ENCODE measurements at regions not wholly inside any gene's neighbourhood (a gene's known extent, or its start where the extent isn't known, plus 50 kb on each side); places are given as distances from the start of the nearest gene placed in this dataset.

- no peak overlapping the region for H3K27ac ChIP-seq
- DNase-seq (ENCODE audit: low read depth, low spot score), result no peak
Measured at GRCh38 chr20:7294816-7295360, 527.4 kb downstream of the BMP2 start.

- peak overlapping the region; percentile 56 for H3K27ac ChIP-seq
Measured at GRCh38 chr20:7301807-7302206, 534.3 kb downstream of the BMP2 start.

GRCh38 chr20:7302250-7302649 lies 534.8 kb downstream of the BMP2 start:
- no peak for DNase-seq (ENCODE audit: low read depth, low spot score)
- peak overlapping the region; percentile 56 for H3K27ac ChIP-seq

More at GRCh38 chr20:7301807-7302206, 534.3 kb downstream of the BMP2 start:
- DNase-seq (ENCODE audit: low read depth, low spot score), result no peak

- no peak for DNase-seq (ENCODE audit: low read depth, low spot score)
- no peak overlapping the region for H3K27ac ChIP-seq
Measured at GRCh38 chr20:7305976-7306375, 538.5 kb downstream of the BMP2 start.

GRCh38 chr20:7308163-7308562 lies 540.7 kb downstream of the BMP2 start:
- peak overlapping the region; percentile 64 for H3K27ac ChIP-seq
- peak; percentile 76 for DNase-seq (ENCODE audit: low read depth, low spot score)

- DNase-seq (ENCODE audit: low read depth, low spot score), result no peak
- H3K27ac ChIP-seq, result peak overlapping the region; percentile 0
Measured at GRCh38 chr20:7313047-7313446, 545.6 kb downstream of the BMP2 start.

- no peak for DNase-seq (ENCODE audit: low read depth, low spot score)
- no peak overlapping the region for H3K27ac ChIP-seq
Measured at GRCh38 chr20:7323957-7324356, 556.5 kb downstream of the BMP2 start.

GRCh38 chr20:7327810-7328209 lies 560.3 kb downstream of the BMP2 start:
- DNase-seq (ENCODE audit: low read depth, low spot score), result no peak
- peak overlapping the region; percentile 44 for H3K27ac ChIP-seq

- no peak overlapping the region for H3K27ac ChIP-seq
- DNase-seq (ENCODE audit: low read depth, low spot score), result no peak
Measured at GRCh38 chr20:7330850-7331249, 563.4 kb downstream of the BMP2 start.

- H3K27ac ChIP-seq, result no peak overlapping the region
Measured at GRCh38 chr20:7332169-7332568, 564.7 kb downstream of the BMP2 start.

GRCh38 chr20:7333841-7334240 lies 566.4 kb downstream of the BMP2 start:
- peak overlapping the region; percentile 36 for H3K27ac ChIP-seq
- no peak for DNase-seq (ENCODE audit: low read depth, low spot score)

More at GRCh38 chr20:7332169-7332568, 564.7 kb downstream of the BMP2 start:
- no peak for DNase-seq (ENCODE audit: low read depth, low spot score)

- peak; percentile 10 for DNase-seq (ENCODE audit: low read depth, low spot score)
- H3K27ac ChIP-seq, result peak overlapping the region; percentile 95
Measured at GRCh38 chr20:7346026-7346425, 578.5 kb downstream of the BMP2 start.

GRCh38 chr20:7346562-7346961 lies 579.1 kb downstream of the BMP2 start:
- peak; percentile 89 for DNase-seq (ENCODE audit: low read depth, low spot score)
- H3K27ac ChIP-seq, result peak overlapping the region; percentile 95

- peak overlapping the region; percentile 95 for H3K27ac ChIP-seq
- peak; percentile 98 for DNase-seq (ENCODE audit: low read depth, low spot score)
Measured at GRCh38 chr20:7347409-7347808, 579.9 kb downstream of the BMP2 start.

- peak; percentile 75 for DNase-seq (ENCODE audit: low read depth, low spot score)
- H3K27ac ChIP-seq, result peak overlapping the region; percentile 95
Measured at GRCh38 chr20:7348253-7348652, 580.8 kb downstream of the BMP2 start.

- no peak overlapping the region for H3K27ac ChIP-seq
- DNase-seq (ENCODE audit: low read depth, low spot score), result no peak
Measured at GRCh38 chr20:7352165-7352564, 584.7 kb downstream of the BMP2 start.

- H3K27ac ChIP-seq, result no peak overlapping the region
- no peak for DNase-seq (ENCODE audit: low read depth, low spot score)
Measured at GRCh38 chr20:7355051-7355450, 585.2 kb downstream of the HAO1 start.

GRCh38 chr20:7358670-7359069 lies 581.6 kb downstream of the HAO1 start:
- no peak overlapping the region for H3K27ac ChIP-seq
- no peak for DNase-seq (ENCODE audit: low read depth, low spot score)

- DNase-seq (ENCODE audit: low read depth, low spot score), result no peak
- no peak overlapping the region for H3K27ac ChIP-seq
Measured at GRCh38 chr20:7359739-7360138, 580.5 kb downstream of the HAO1 start.

- no peak for DNase-seq (ENCODE audit: low read depth, low spot score)
- no peak overlapping the region for H3K27ac ChIP-seq
Measured at GRCh38 chr20:7361321-7361720, 578.9 kb downstream of the HAO1 start.

GRCh38 chr20:7361931-7362330 lies 578.3 kb downstream of the HAO1 start:
- no peak overlapping the region for H3K27ac ChIP-seq
- DNase-seq (ENCODE audit: low read depth, low spot score), result no peak

- DNase-seq (ENCODE audit: low read depth, low spot score), result no peak
- H3K27ac ChIP-seq, result no peak overlapping the region
Measured at GRCh38 chr20:7362601-7363000, 577.7 kb downstream of the HAO1 start.

- DNase-seq (ENCODE audit: low read depth, low spot score), result no peak
- no peak overlapping the region for H3K27ac ChIP-seq
Measured at GRCh38 chr20:7366189-7366588, 574.1 kb downstream of the HAO1 start.

Data from epithelial cell of prostate (primary cell).